HG03565 (cell line): ENCODE measurements at regions not wholly inside any gene's neighbourhood (a gene's known extent, or its start where the extent isn't known, plus 50 kb on each side); places are given as distances from the start of the nearest gene placed in this dataset.

Experiments
- ATAC-seq: cut with Tn5 transposase; IDR thresholded peaks from one replicate; pipeline ENCODE4 v1.9.1; 2021; ENCODE audit warnings: mild to moderate bottlenecking, moderate library complexity; ENCODE audit not compliant: unreplicated experiment

DNA sequence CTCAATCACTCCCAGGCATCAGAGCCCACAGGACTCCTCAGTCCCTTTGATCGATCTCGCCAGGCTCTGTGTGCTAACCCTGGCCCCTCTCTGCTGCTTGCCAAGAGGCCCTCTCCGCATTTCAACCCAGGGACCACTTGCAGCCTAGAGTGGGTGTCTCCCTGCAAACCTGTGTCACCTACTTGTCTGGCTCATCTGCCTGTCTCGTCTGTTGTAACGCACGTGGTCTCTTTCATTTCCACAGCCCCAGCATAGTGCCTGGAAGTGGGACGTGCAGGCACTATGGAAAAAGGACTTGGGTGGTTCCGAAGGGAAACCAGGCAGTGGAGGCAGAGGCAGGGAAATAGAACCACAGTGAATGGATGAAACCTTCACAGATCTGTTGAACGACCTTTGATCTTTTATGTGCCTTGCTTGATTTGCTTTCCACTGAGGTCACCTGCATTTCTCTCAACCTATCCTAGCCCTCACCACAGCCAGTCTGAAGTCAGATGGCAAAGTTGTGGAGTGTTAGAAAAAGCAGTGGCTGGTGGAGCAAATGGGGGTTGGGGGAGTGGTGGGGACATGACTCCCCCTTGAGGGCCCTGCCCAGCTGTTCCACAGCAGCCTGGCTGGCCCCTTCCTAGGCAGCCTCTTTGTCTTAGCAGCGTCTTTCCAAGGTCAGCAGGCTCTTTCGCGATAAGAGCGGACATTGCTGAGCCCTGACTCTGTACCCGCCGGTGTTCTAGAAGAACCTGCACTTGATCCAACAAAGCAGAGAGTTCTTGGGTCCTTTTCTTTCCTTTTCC is 55.8 kb upstream of the TAGAP start:
- no peak for ATAC-seq

DNA sequence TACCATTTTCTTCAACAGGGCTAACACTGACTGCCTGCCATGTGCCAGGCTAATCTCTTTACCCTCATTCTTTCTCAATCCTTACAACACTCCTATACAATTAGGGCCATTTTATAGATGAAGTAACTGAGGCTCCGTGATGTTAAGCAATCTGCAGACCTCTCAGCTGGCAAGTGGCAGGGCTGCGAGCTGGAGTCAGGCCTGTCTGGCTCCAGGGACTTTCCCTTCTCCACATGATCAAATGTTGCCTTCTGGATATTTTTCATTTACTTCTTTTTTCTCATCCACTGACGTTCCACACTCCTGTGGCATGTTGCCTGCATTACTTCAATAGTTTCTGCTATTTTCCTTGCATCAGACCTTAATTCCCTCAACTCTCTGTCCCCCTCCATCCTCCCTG is 55.2 kb upstream of the TAGAP start:
- no peak for ATAC-seq

DNA sequence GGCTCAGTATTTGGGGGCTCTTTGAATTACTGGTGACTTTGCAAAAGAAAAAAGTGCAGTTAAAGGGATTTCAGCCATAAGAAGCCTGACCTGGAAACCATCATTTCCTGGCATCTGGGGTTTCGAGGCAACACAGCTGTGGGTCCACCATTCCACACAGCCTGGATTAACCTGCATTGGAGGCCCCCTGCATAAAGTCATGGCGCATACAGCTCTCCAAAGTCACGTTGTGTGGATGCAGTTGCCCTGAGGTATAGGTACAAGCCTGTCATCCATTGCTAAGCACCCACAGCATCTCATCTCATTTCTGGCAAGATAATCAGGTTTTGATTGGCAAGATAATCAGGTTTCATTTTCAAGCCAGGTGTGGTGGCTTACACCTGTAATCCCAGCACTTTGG is 54.5 kb upstream of the TAGAP start:
- ATAC-seq, result no peak

- ATAC-seq, result no peak
Measured at GRCh38 chr6:159098636-159099106, 53.9 kb upstream of the TAGAP start.

DNA sequence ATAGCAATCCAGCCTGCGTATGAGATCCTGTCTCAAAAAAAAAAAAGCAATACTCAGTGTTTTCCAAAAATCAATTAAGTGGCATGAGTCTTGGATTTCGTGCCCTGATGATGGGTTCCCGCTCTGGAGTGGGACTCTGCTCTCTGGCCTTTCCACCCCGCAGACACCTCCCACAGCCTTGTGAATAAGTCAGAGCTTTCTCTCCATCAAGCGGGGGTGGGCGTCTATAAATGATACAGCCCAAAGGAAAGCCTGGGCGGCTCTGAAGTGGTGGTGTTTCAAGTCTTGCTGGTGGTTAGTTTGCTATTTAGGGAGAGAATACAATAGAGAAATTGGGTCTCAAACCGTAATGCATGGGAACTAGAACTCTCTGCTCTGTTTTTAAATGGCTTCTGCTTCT is 52.5 kb upstream of the TAGAP start:
- ATAC-seq, result no peak

- no peak for ATAC-seq
Measured at GRCh38 chr6:159095616-159096015, 50.8 kb upstream of the TAGAP start.

- ATAC-seq, result no peak
Measured at GRCh38 chr6:159094444-159095252, 49.9 kb upstream of the TAGAP start.
